ENCODE measurements at regions not wholly inside any gene's neighbourhood (a gene's known extent, or its start where the extent isn't known, plus 50 kb on each side); places are given as distances from the start of the nearest gene placed in this dataset.

DNA sequence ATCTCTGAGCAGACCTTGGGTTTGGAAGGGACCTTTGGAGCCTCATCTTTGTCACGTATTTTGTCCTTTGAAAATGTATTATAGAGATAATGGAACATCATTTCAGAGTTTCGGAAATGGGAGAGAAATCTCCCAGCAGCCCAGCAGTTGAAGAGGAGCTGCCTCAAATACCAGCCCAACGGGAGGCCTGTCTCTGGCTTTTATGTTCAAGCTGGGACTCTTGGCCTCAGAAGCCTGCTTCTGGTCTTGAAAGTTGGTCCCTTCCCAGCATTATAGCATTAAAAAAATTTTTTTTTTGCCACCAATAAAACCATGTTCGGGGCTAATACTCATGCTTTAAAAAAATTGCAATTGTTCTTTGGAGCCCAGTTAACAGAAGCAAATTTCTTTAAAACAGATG is 73.4 kb upstream of the CTBP2 start:
- TF ChIP-seq, protein P1, sequence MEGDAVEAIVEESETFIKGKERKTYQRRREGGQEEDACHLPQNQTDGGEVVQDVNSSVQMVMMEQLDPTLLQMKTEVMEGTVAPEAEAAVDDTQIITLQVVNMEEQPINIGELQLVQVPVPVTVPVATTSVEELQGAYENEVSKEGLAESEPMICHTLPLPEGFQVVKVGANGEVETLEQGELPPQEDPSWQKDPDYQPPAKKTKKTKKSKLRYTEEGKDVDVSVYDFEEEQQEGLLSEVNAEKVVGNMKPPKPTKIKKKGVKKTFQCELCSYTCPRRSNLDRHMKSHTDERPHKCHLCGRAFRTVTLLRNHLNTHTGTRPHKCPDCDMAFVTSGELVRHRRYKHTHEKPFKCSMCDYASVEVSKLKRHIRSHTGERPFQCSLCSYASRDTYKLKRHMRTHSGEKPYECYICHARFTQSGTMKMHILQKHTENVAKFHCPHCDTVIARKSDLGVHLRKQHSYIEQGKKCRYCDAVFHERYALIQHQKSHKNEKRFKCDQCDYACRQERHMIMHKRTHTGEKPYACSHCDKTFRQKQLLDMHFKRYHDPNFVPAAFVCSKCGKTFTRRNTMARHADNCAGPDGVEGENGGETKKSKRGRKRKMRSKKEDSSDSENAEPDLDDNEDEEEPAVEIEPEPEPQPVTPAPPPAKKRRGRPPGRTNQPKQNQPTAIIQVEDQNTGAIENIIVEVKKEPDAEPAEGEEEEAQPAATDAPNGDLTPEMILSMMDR (conservative IDR thresholded peaks at IDR 0.05; ENCODE audit: low read length) = no peak
- TF ChIP-seq EZH2phosphoT487 (IDR thresholded peaks at IDR 0.05; ENCODE audit: borderline replicate concordance) = no peak
